H1 (cell line): ENCODE measurements at regions not wholly inside any gene's neighbourhood (a gene's known extent, or its start where the extent isn't known, plus 50 kb on each side); places are given as distances from the start of the nearest gene placed in this dataset.

Experiments
- BRCA1 ChIP-seq: IDR thresholded peaks from 2 replicates; pipeline ENCODE4 v1.6.1; 2012; ENCODE audit warnings: low read depth, low read length, improper control_type of control experiment
- CTCF ChIP-seq, 3 experiments: IDR thresholded peaks; 1 replicate in 2 of 3; 2 replicates in 1 of 3; pipeline versions ENCODE4 v1.5.1 to v1.6.1; 2011; ENCODE audit warnings: low read length in 3 of 3, mild to moderate bottlenecking in 3 of 3, inconsistent platforms in 2 of 3, low read depth in 1 of 3, moderate library complexity in 1 of 3; ENCODE audit not compliant: insufficient read depth in 1 of 3; ENCODE audit errors: control extremely low read depth in 1 of 3
- GABPA ChIP-seq: IDR thresholded peaks from 2 replicates; pipeline ENCODE4 v1.6.1; 2011; ENCODE audit warnings: mild to moderate bottlenecking, low read length, moderate library complexity, borderline replicate concordance; ENCODE audit not compliant: insufficient read depth
- KDM1A ChIP-seq: fragments of 200-600, 300-600 bp; sonication (generic); IDR thresholded peaks from 2 replicates; pipeline ENCODE4 v1.7.1; 2016; ENCODE audit warnings: mild to moderate bottlenecking, low read length, borderline replicate concordance
- SIX5 ChIP-seq: IDR thresholded peaks from 2 replicates; pipeline ENCODE4 v1.6.1; 2011; ENCODE audit warnings: mild to moderate bottlenecking, low read depth, low read length
- TCF12 ChIP-seq: IDR thresholded peaks from 2 replicates; pipeline ENCODE4 v1.6.1; 2011; ENCODE audit warnings: low read depth, mild to moderate bottlenecking, low read length

- TF ChIP-seq BRCA1, result no peak
- no peak for TF ChIP-seq CTCF (IDR thresholded peaks at IDR 0.05; ENCODE audit: control extremely low read depth in 1 of 3, insufficient read depth in 1 of 3, low read depth in 1 of 3, low read length in 3 of 3)
- no peak for TF ChIP-seq TCF12
- TF ChIP-seq GABPA, result no peak
- no peak for TF ChIP-seq SIX5
- TF ChIP-seq KDM1A, result no peak
These were observed 661.6 kb upstream of the PKN2 start for GRCh38 chr1:88022516-88022915.
